Thymus (tissue), 11 donors: ENCODE measurements at regions not wholly inside any gene's neighbourhood (a gene's known extent, or its start where the extent isn't known, plus 50 kb on each side); places are given as distances from the start of the nearest gene placed in this dataset.
A peak's percentile ranks its signal among the peaks of the same experiment; 100 is the strongest.

Experiments
- DNase-seq, 9 donors: peaks; one replicate each; pipeline ENCODE4 v3.0.0-alpha.2; 2013; ENCODE audit warnings: low spot score in 9 of 9, low read depth in 6 of 9, missing footprints in 1 of 9
- H3K27ac ChIP-seq, 2 donors: one replicate each; pipeline ENCODE4 v1.5.1; 2013; ENCODE audit warnings: control low read depth in 1 of 2, low read depth in 1 of 2, low read length in 1 of 2, mild to moderate bottlenecking in 1 of 2, moderate library complexity in 1 of 2
- H3K27me3 ChIP-seq, 2 donors: one replicate each; pipeline ENCODE4 v1.5.1; 2013; ENCODE audit warnings: low read length in 1 of 2; ENCODE audit not compliant: control insufficient read depth in 2 of 2, insufficient read depth in 1 of 2
- H3K36me3 ChIP-seq, 2 donors: one replicate each; pipeline ENCODE4 v1.5.1; 2013; ENCODE audit warnings: low read length in 1 of 2, mild to moderate bottlenecking in 1 of 2, moderate library complexity in 1 of 2; ENCODE audit not compliant: control insufficient read depth in 2 of 2, insufficient read depth in 2 of 2
- H3K4me1 ChIP-seq, 2 donors: one replicate each; pipeline ENCODE4 v1.5.1; 2013; ENCODE audit warnings: low read length in 2 of 2; ENCODE audit not compliant: control insufficient read depth in 2 of 2, insufficient read depth in 2 of 2
- H3K4me3 ChIP-seq, 2 donors: one replicate each; pipeline ENCODE4 v1.5.1; 2013; ENCODE audit warnings: low read length in 2 of 2, control low read depth in 1 of 2, mild to moderate bottlenecking in 1 of 2
- H3K9me3 ChIP-seq, 2 donors: one replicate each; pipeline ENCODE4 v1.5.1; 2013; ENCODE audit warnings: low read length in 1 of 2, mild to moderate bottlenecking in 1 of 2; ENCODE audit not compliant: control insufficient read depth in 2 of 2, insufficient read depth in 1 of 2
- WGBS: extraction: QIAGEN DNeasy Blood & Tissue Kit; methylation state at CpG from one replicate; pipeline ENCODE4 v1.1.7; 2013; 5-methylcytosine and 5-hydroxymethylcytosine counted together
- donor health status: healthy.

- Histone ChIP-seq H3K4me1 (no peaks in the 10 kb centered on the region), H3K36me3 (no peaks in the 10 kb centered on the region), H3K27me3 (no peaks in the 10 kb centered on the region), H3K27ac (no peak overlapping the region), H3K4me3 (no peak overlapping the region), H3K9me3 (no peaks in the 10 kb centered on the region)
- DNase-seq = no peak
- WGBS = 76% methylated on average over 5 of the region's 5 CpGs
Measured at GRCh38 chr4:20445933-20446723, 194.4 kb downstream of the SLIT2 start.

GRCh38 chr4:20447103-20447502 lies 195.4 kb downstream of the SLIT2 start:
- no peaks in the 10 kb centered on the region for H3K4me1 ChIP-seq
- no peaks in the 10 kb centered on the region for H3K27me3 ChIP-seq
- no peaks in the 10 kb centered on the region for H3K9me3 ChIP-seq
- 81% methylated on average over 2 of the region's 2 CpGs for WGBS
- H3K4me3 ChIP-seq = no peak overlapping the region
- H3K36me3 ChIP-seq = no peaks in the 10 kb centered on the region
- no peak overlapping the region for H3K27ac ChIP-seq
- DNase-seq = no peak

- Histone ChIP-seq H3K27me3 (no peaks in the 10 kb centered on the region), H3K9me3 (no peaks in the 10 kb centered on the region), H3K36me3 (no peaks in the 10 kb centered on the region), H3K4me3 (no peak overlapping the region), H3K27ac (no peak overlapping the region), H3K4me1 (no peaks in the 10 kb centered on the region)
- no peak for DNase-seq
- 90% methylated on average over 2 of the region's 2 CpGs for WGBS
Measured at GRCh38 chr4:20451986-20452385, 200.3 kb downstream of the SLIT2 start.

DNA sequence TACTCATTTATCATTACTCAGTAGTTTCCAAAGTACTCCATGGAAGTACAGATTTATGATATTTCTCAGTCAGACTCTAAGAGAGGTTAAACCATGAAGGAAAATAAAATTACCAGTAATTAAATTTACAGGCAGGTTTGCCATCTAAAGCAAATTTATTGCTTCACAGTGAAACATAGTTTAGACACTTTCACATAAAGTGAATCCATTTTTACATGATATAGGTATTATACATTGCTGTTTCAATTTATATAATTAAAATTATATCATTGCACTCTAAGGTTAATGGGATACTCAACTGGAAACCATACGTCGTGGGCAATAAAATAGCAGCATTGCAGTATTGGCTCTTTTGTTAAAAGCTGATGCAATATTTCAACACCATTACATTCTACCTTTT lies 202.8 kb downstream of the SLIT2 start:
- Histone ChIP-seq H3K4me3 (no peak overlapping the region), H3K27ac (no peak overlapping the region), H3K9me3 (no peaks in the 10 kb centered on the region), H3K4me1 (no peaks in the 10 kb centered on the region), H3K36me3 (no peaks in the 10 kb centered on the region), H3K27me3 (no peaks in the 10 kb centered on the region)
- no peak for DNase-seq
- 97% methylated on average over 2 of the region's 2 CpGs for WGBS

DNA sequence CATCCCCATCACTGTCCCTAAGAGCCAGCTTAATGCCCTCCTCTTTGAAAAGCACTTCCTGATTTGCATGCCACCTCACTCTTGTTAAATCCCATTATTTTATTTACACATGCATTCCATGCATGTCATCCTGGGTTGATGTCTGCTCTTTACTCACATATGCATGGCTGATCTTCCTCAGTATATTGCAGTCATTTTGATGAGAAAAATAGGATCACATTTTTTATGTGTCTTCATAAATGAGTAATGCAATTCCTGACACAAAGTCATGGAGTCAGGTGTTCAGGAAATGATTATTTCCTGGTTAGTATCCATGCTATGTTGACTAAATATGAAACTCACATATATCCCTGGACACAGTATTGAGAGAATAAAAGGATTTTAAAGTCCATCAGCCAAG lies 204.7 kb downstream of the SLIT2 start:
- Histone ChIP-seq H3K36me3 (no peaks in the 10 kb centered on the region), H3K9me3 (no peaks in the 10 kb centered on the region), H3K4me1 (no peaks in the 10 kb centered on the region), H3K27me3 (no peaks in the 10 kb centered on the region), H3K4me3 (no peak overlapping the region), H3K27ac (no peak overlapping the region)
- no peak for DNase-seq

- H3K4me3 ChIP-seq = no peak overlapping the region
- no peaks in the 10 kb centered on the region for H3K9me3 ChIP-seq
- H3K27me3 ChIP-seq = no peaks in the 10 kb centered on the region
- 84% methylated on average over 4 of the region's 4 CpGs for WGBS
- DNase-seq = no peak
- H3K4me1 ChIP-seq = no peaks in the 10 kb centered on the region
- no peak overlapping the region for H3K27ac ChIP-seq
- H3K36me3 ChIP-seq = no peaks in the 10 kb centered on the region
Measured at GRCh38 chr4:20462426-20463175, 210.9 kb downstream of the SLIT2 start.

GRCh38 chr4:20463176-20463430 lies 211.4 kb downstream of the SLIT2 start:
- Histone ChIP-seq H3K9me3 (no peaks in the 10 kb centered on the region), H3K4me1 (no peaks in the 10 kb centered on the region), H3K27me3 (no peaks in the 10 kb centered on the region), H3K4me3 (no peak overlapping the region), H3K36me3 (no peaks in the 10 kb centered on the region), H3K27ac (no peak overlapping the region)
- DNase-seq = no peak
- WGBS = 89% methylated on average over 2 of the region's 2 CpGs

GRCh38 chr4:20464381-20464780 lies 212.7 kb downstream of the SLIT2 start:
- Histone ChIP-seq H3K27me3 (no peaks in the 10 kb centered on the region), H3K9me3 (no peaks in the 10 kb centered on the region), H3K36me3 (no peaks in the 10 kb centered on the region), H3K4me3 (no peak overlapping the region), H3K27ac (no peak overlapping the region), H3K4me1 (no peaks in the 10 kb centered on the region)
- 91% methylated on average over 5 of the region's 5 CpGs for WGBS
- no peak for DNase-seq

DNA sequence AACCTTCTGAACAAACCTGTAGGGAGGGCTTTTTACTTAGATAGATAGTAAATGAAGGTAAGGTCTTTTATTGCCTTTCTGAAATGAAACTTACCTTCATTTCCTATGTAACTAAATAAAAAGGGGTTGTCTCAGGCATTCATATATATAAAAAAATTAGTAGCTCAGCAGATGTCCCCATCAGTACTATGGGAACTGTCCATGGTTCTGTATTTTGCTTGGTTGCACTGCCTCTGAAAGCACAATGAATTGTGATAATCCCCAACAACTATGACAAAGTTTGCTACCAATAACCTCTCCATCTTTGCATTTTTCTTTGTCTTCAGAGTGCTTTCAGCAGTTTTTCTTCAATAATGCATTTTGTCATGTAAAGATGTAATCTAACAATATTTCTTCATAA lies 222.4 kb downstream of the SLIT2 start:
- Histone ChIP-seq H3K4me3 (no peak overlapping the region), H3K27me3 (no peaks in the 10 kb centered on the region), H3K36me3 (no peaks in the 10 kb centered on the region), H3K4me1 (no peaks in the 10 kb centered on the region), H3K9me3 (no peaks in the 10 kb centered on the region), H3K27ac (no peak overlapping the region)
- DNase-seq = peak in 1 of 9 donors; percentile 4
